HCEC 1CT (cell line): ENCODE measurements at regions not wholly inside any gene's neighbourhood (a gene's known extent, or its start where the extent isn't known, plus 50 kb on each side); places are given as distances from the start of the nearest gene placed in this dataset.

Experiments used
- DNase-seq: peaks from one replicate; pipeline ENCODE4 v3.0.0-alpha.2; 2017

DNA sequence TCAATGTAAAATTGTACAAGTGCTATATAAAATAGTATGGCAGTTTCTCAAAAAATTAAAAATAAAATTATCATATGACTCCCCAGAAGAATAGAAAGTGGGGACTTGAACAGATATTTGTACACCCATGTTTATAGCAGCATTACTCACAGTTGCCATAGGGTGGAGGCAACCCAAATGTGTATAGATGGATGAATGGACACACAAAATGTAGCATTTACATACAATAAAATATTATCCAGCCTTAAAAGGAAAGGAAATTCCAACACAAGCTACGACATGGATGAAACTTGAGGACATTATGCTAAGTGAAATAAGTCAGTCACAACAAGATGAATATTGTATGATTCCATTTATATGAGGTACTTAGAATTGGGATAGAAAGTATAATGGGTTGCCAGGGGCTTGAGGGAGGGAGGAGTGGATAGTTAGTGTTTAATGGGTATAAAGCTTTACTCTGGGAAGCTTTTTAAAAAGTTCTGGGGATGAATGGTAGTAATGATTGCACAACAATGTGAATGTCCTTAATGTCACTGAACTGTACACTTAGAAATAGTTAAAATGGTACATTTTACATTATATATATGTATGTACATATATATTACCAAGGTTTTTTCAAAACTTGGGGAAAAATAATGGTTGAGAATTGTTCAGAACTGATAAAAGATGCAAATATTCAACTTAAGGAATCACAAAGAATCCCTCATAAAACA is 53.0 kb upstream of the ADORA3 start:
- DNase-seq, result no peak

- DNase-seq, result peak; percentile 73
Measured at GRCh38 chr1:111559736-111560279, 56.4 kb upstream of the ADORA3 start.

GRCh38 chr1:111561328-111561727 is 57.9 kb upstream of the ADORA3 start:
- DNase-seq, result no peak

DNA sequence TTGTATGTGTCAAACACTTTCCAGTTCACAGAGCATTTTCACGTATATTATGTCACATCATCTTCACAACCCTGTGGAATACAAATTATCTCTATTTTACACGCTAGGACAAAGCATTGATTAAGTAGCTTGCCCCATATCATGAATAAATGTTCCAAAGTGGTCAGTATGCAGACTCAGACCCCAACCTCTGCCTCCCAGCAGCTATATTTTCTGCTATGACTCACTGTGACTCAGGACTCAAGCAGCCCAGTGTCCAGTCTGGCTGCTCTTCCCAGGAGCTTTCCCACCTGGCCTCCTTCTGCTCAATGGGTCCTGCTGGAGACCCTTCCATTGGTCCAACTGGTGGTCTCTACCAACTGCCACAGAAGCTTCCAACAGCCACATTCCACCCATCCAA is 56.0 kb upstream of the RAP1A start:
- DNase-seq, result peak; percentile 82

GRCh38 chr1:111565079-111565478 is 54.5 kb upstream of the RAP1A start:
- peak; percentile 95 for DNase-seq

GRCh38 chr1:111565968-111566367 is 53.6 kb upstream of the RAP1A start:
- DNase-seq, result no peak

DNA sequence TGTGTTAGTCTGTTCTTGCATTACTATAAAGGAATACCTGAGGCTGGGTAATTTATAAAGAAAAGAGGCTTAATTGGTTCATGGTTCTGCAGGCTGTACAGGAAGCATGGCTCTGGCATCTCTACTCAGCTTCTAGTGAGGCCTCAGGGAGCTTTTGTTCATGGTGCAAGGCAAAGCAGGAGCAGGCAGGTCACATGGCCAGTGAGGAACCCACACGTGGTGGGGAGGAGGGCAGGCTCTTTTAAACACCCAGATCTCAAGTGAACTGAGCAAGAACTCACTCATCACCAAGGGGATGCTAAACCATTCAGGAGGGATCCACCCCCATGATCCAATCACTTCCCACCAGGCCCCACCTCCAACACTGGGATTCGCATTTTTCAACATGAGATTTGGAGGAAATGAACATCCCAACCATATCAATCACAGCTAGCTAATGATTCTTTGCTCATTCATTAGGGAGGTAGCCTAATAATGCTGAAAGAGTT is 51.4 kb upstream of the RAP1A start:
- no peak for DNase-seq
